Heart left ventricle (tissue), 16 donors: ENCODE measurements at regions not wholly inside any gene's neighbourhood (a gene's known extent, or its start where the extent isn't known, plus 50 kb on each side); places are given as distances from the start of the nearest gene placed in this dataset.

Source experiments
- ATAC-seq, 4 donors: fragments of 200-7000 bp; cut with Tn5 transposase; one replicate each; pipeline ENCODE4 v1.9.1; 2020 to 2022; ENCODE audit warnings: moderate library complexity in 4 of 4, mild to moderate bottlenecking in 3 of 4, moderate number of reproducible peaks in 1 of 4
- DNase-seq, 5 donors: peaks; one replicate each; pipeline ENCODE4 v3.0.0-alpha.2; 2020
- H3K27ac ChIP-seq, 12 donors: fragments of 200-600 bp; sonication (generic) in 4 of 12; one replicate each; pipeline versions ENCODE4 v1.5.0 to v1.8.0; 2016 to 2022; ENCODE audit warnings: mild to moderate bottlenecking in 2 of 12
- H3K27me3 ChIP-seq, 9 donors: fragments of 200-600 bp; sonication (generic) in 2 of 9; one replicate each; pipeline versions ENCODE4 v1.5.1 to v1.8.0; 2016 to 2022; ENCODE audit warnings: mild to moderate bottlenecking in 3 of 9
- H3K36me3 ChIP-seq, 9 donors: fragments of 200-600 bp; sonication (generic) in 2 of 9; one replicate each; pipeline versions ENCODE4 v1.5.0 to v1.8.0; 2018 to 2022; ENCODE audit warnings: mild to moderate bottlenecking in 2 of 9
- H3K4me1 ChIP-seq, 12 donors: fragments of 200-600 bp; sonication (generic) in 4 of 12; one replicate each; pipeline versions ENCODE4 v1.5.0 to v1.8.0; 2016 to 2022; ENCODE audit warnings: mild to moderate bottlenecking in 3 of 12
- H3K4me3 ChIP-seq, 12 donors: fragments of 200-600 bp; sonication (generic) in 4 of 12; one replicate each; pipeline versions ENCODE4 v1.5.0 to v1.8.0; 2017 to 2022; ENCODE audit warnings: mild to moderate bottlenecking in 9 of 12, moderate library complexity in 4 of 12
- H3K9me3 ChIP-seq, 12 donors: fragments of 200-600 bp; sonication (generic) in 4 of 12; one replicate each; pipeline versions ENCODE4 v1.5.0 to v1.8.0; 2016 to 2022; ENCODE audit warnings: mild to moderate bottlenecking in 1 of 12
- POLR2A ChIP-seq, 2 donors: fragments of 450-650 bp; IDR thresholded peaks; one replicate each; pipeline ENCODE4 v1.6.1; 2017; ENCODE audit warnings: antibody characterized with exemption in 2 of 2, mild to moderate bottlenecking in 2 of 2, moderate library complexity in 2 of 2
- WGBS, 4 donors: extraction: QIAGEN DNeasy Blood & Tissue Kit in 2 of 4; methylation state at CpG; one replicate each; pipeline versions ENCODE4 v1.1.5 to v1.1.7; 2013 to 2018; 5-methylcytosine and 5-hydroxymethylcytosine counted together
- intact Hi-C, 10 donors: fragments of 100-400 bp; cut with DNase I; formaldehyde crosslinking; loops; one replicate each; pipeline versions ENCODE4 v1.11.1 to v1.14.2; 2022
- TF ChIP-seq, protein P1 (sequence below), 12 donors: fragments of 200-600 bp; sonication (generic) in 4 of 12; IDR thresholded peaks; one replicate each; pipeline versions ENCODE4 v1.5.0 to v1.8.0; 2018 to 2022; ENCODE audit warnings: antibody characterized with exemption in 12 of 12, mild to moderate bottlenecking in 5 of 12
- donor health status: ischemic (EF 13 %, LVEDD 7.1; RV severe dilation, severe dysfunction).
- donor health status: healthy with polysubstance abuse.
- donor health status: DM: no; HTN: yes; CAD: no.
- donor health status: DM: no; HTN: no; CAD: no.
- donor health status: ischemic (EF 25% LVEDD 6.9; RV normal size, moderate dysfunction).
- donor health status: ischemic (EF 25% LVEDD 5.7; RV mildly dilated, moderate dysfunction).
- donor health status: healthy.
- donor health status: DM: yes; HTN: yes; CAD: no.
- donor health status: ischemic (EF 35%, LVEDD 5.7; RV mildly dilated, moderate dysfunction).
- donor health status: nonischemic (EF 11% LVEDD 7.7; RV severe dilation, severe dysfunction).
- donor health status: DM: yes; HTN: yes; CAD: no.
- donor health status: PGD.
- donor health status: ischemic (EF 29% LVEDD 5.4; RV normal size, mild dysfunction).
- donor health status: nonischemic (EF 23%, LVEDD 6.1; RV moderate dilation, normal function).

DNA sequence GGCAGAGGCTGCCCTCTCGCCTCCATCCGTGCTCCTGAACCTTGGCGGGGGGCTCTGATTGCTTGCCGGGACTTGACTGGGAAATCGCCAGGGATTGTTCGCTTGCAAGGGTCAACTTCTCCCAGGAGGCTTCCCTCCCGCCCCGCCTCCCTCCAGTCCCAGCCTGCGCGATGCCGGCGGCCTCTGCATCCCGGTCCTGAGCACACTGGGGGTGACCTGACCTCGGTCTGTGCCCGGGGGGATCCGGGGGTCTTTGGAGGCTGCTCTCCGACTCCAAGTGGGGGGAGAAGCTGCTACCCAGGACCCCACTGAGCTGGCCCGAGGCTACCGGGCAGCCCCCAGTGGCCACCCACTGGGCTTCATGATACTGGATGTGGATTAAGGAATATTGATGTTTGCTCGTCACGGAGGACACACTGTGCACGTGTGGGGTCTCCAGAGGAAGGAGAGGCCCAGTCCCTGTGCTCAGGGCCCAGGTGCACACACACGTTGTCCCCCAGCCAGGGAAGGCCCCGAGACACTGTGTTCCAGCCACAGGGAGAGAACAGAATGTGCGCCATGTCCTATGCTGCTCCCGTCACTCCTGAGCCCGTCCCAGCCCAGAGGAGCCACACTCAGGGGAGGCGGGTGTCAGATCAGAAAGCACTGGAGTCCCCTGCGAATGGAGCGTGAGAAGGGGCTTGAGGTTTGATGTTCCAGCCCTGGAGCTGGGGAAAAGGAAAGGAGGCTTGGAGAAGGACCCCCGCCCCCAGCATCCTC lies 55.9 kb upstream of the NKX1-1 start:
- WGBS, 4 donors = 39 to 47% (median 43%) methylated on average over 28 to 31 of the region's 31 CpGs

DNA sequence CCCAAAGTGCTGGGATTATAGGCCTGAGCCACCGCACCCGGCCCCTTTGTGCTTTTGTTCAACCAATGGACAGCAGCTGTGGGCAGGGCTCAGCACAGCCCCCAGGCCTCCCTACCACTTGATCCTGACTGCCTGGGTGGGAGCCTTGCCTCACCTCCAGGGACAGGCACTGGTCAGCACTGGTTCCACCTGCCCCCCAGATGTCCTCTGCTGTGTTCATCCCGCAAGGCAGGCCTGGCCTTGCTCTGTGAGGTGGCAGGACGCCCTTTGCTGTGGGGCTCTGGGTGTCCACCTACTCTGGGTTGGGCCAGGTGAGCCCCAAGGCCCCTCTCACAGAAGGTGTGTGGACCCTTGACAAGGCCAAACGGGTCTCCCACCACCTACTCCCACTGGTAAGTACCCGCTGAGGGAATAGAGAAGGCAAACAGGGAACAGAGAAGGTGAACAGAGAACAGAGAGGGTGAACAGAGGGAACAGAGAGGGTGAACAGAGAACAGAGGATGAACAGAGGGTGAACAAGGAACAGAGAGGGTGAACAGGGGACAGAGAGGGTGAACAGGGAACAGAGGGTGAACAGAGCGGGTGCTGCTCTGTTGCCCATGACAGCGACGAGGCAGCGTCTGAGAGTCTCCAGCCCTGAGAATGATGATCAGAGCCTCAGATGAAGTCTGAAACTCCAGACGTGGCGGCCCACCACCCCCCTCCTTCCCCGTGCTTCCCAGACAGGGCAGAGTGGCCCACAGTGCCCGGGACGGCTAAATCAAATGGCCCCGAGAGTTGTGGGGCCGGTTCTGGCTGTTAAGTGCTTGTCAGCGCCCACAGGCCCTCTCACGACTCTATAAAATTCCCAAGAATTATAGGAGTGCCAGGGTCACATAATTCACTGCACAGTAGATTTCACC lies 55.0 kb upstream of the NKX1-1 start:
- 76 to 77% (median 77%) methylated on average over 19 of the region's 19 CpGs for WGBS, 4 donors
- Histone ChIP-seq H3K9me3 (no peaks in the 10 kb centered on the region), H3K4me3 (no peak overlapping the region), H3K36me3 (no peaks in the 10 kb centered on the region), H3K4me1 (no peaks in the 10 kb centered on the region), H3K27ac (no peak overlapping the region), H3K27me3 (peaks cover 0 to 72% (median 23%) of the 10 kb centered on the region in 9 donors)
- TF ChIP-seq, protein P1, sequence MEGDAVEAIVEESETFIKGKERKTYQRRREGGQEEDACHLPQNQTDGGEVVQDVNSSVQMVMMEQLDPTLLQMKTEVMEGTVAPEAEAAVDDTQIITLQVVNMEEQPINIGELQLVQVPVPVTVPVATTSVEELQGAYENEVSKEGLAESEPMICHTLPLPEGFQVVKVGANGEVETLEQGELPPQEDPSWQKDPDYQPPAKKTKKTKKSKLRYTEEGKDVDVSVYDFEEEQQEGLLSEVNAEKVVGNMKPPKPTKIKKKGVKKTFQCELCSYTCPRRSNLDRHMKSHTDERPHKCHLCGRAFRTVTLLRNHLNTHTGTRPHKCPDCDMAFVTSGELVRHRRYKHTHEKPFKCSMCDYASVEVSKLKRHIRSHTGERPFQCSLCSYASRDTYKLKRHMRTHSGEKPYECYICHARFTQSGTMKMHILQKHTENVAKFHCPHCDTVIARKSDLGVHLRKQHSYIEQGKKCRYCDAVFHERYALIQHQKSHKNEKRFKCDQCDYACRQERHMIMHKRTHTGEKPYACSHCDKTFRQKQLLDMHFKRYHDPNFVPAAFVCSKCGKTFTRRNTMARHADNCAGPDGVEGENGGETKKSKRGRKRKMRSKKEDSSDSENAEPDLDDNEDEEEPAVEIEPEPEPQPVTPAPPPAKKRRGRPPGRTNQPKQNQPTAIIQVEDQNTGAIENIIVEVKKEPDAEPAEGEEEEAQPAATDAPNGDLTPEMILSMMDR (IDR thresholded peaks at IDR 0.05) = no peak
- TF ChIP-seq POLR2A (IDR thresholded peaks at IDR 0.05) = no peak
- intact Hi-C loops = no loop called here
- no peak for ATAC-seq
- DNase-seq = no peak

More for the DNA sequence above, 55.9 kb upstream of the NKX1-1 start:
- peaks cover 0 to 72% (median 23%) of the 10 kb centered on the region in 9 donors for H3K27me3 ChIP-seq
- H3K4me3 ChIP-seq = no peak overlapping the region
- no peak for DNase-seq
- no peaks in the 10 kb centered on the region for H3K4me1 ChIP-seq
- TF ChIP-seq, protein P1 (IDR thresholded peaks at IDR 0.05) = no peak
- TF ChIP-seq POLR2A (IDR thresholded peaks at IDR 0.05) = no peak
- no peaks in the 10 kb centered on the region for H3K36me3 ChIP-seq
- no peaks in the 10 kb centered on the region for H3K9me3 ChIP-seq
- no peak overlapping the region for H3K27ac ChIP-seq
- no peak for ATAC-seq
- intact Hi-C loops = no loop called here

DNA sequence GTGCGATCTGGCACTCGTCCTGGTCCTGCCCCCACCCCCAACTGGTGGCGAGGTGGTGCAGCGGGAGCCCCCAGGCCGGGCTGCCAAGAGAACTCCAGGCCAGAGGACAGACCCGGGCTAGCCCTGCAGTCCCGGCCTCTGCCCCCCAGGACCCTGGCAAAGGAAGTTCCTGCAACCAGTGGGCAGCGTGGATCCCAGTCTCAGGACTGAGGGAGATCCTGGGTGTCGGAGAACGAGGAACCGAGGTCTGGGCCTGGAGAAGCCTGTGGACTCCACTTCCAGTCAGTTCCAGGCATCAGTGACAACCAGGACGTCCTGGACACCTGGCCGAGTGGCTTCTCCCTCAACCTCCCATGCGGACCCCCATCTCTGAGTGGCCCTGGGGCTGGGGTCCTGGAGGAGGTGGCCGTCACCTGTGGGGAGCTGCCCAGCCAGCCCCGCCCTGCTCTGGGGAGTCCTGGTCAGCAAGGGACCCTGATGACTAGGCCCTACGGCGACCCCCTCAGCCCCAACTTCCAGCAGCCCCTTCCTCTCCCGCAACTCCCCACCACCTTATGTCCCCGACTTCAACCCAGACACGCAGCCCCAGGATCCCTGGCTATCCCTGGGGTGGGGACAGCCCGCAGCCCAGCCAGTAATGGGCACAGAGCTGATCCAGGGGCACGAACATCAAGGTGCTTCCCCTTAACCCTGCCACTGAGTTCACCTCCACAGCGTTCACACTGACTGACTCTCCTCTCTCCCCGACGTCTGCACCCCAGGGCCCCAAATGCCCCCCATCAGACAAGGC lies 53.7 kb upstream of the NKX1-1 start:
- no peaks in the 10 kb centered on the region for H3K36me3 ChIP-seq
- no peak for ATAC-seq
- H3K27me3 ChIP-seq = peaks cover 0 to 65% (median 23%) of the 10 kb centered on the region in 9 donors
- no peak overlapping the region for H3K4me3 ChIP-seq
- H3K9me3 ChIP-seq = no peaks in the 10 kb centered on the region
- H3K4me1 ChIP-seq = no peaks in the 10 kb centered on the region
- intact Hi-C loops = no loop called here
- WGBS, 4 donors = 54 to 59% (median 57%) methylated on average over 17 to 26 of the region's 26 CpGs
- H3K27ac ChIP-seq = no peak overlapping the region
- TF ChIP-seq, protein P1 (IDR thresholded peaks at IDR 0.05) = no peak
- no peak for TF ChIP-seq POLR2A (IDR thresholded peaks at IDR 0.05)
- DNase-seq = no peak
